ENCODE measurements at regions not wholly inside any gene's neighbourhood (a gene's known extent, or its start where the extent isn't known, plus 50 kb on each side); places are given as distances from the start of the nearest gene placed in this dataset.
"Not testable (repeated sequence)": the region's sequence is repeated elsewhere in the genome, so short reads cannot be mapped to it uniquely, and the experiment has no call there.

- Histone ChIP-seq H3K36me3 (ENCODE audit: control insufficient read depth, insufficient read depth, low read length) (no peaks in the 10 kb centered on the region), H3K27ac (no peak overlapping the region), H3K4me2 (ENCODE audit: low read length) (no peak overlapping the region), H3K79me2 (no peaks in the 10 kb centered on the region), H3K4me1 (no peaks in the 10 kb centered on the region), H2AFZ (no peak overlapping the region), H3K9me3 (ENCODE audit: control insufficient read depth, low read length) (no peaks in the 10 kb centered on the region), H3K9ac (no peak overlapping the region), H3K4me3 (ENCODE audit: low read depth, low read length) (no peak overlapping the region), H3K27me3 (ENCODE audit: control insufficient read depth, insufficient read depth, low read length) (no peaks in the 10 kb centered on the region)
- TF ChIP-seq CTCF (IDR thresholded peaks at IDR 0.05): no peak
Measured at GRCh38 chr6:2310042-2310441, 64.6 kb upstream of the GMDS start.

GRCh38 chr6:2309122-2309521 lies 63.7 kb upstream of the GMDS start:
- H3K27ac ChIP-seq: no peak overlapping the region

GRCh38 chr6:2307799-2308198 lies 62.4 kb upstream of the GMDS start:
- TF ChIP-seq CTCF (IDR thresholded peaks at IDR 0.05): no peak
- H3K27ac ChIP-seq: no peak overlapping the region
- H3K27me3 ChIP-seq (ENCODE audit: control insufficient read depth, insufficient read depth, low read length): no peaks in the 10 kb centered on the region
- no peak overlapping the region for H3K4me2 ChIP-seq (ENCODE audit: low read length)
- H2AFZ ChIP-seq: no peak overlapping the region
- no peaks in the 10 kb centered on the region for H3K9me3 ChIP-seq (ENCODE audit: control insufficient read depth, low read length)
- H3K36me3 ChIP-seq (ENCODE audit: control insufficient read depth, insufficient read depth, low read length): no peaks in the 10 kb centered on the region
- no peaks in the 10 kb centered on the region for H3K4me1 ChIP-seq
- H3K9ac ChIP-seq: no peak overlapping the region
- H3K4me3 ChIP-seq (ENCODE audit: low read depth, low read length): no peak overlapping the region
- no peaks in the 10 kb centered on the region for H3K79me2 ChIP-seq

More at GRCh38 chr6:2309122-2309521, 63.7 kb upstream of the GMDS start:
- H3K4me3 ChIP-seq (ENCODE audit: low read depth, low read length): no peak overlapping the region
- no peaks in the 10 kb centered on the region for H3K27me3 ChIP-seq (ENCODE audit: control insufficient read depth, insufficient read depth, low read length)
- no peaks in the 10 kb centered on the region for H3K79me2 ChIP-seq
- no peak overlapping the region for H3K9ac ChIP-seq
- H3K4me2 ChIP-seq (ENCODE audit: low read length): no peak overlapping the region
- no peaks in the 10 kb centered on the region for H3K9me3 ChIP-seq (ENCODE audit: control insufficient read depth, low read length)
- H2AFZ ChIP-seq: no peak overlapping the region
- no peaks in the 10 kb centered on the region for H3K4me1 ChIP-seq
- no peak for TF ChIP-seq CTCF (IDR thresholded peaks at IDR 0.05)
- no peaks in the 10 kb centered on the region for H3K36me3 ChIP-seq (ENCODE audit: control insufficient read depth, insufficient read depth, low read length)

GRCh38 chr6:2305951-2306350 lies 60.5 kb upstream of the GMDS start:
- no peak for TF ChIP-seq CTCF (IDR thresholded peaks at IDR 0.05)
- H3K9ac ChIP-seq: no peak overlapping the region
- H3K27me3 ChIP-seq (ENCODE audit: control insufficient read depth, insufficient read depth, low read length): no peaks in the 10 kb centered on the region
- H3K36me3 ChIP-seq (ENCODE audit: control insufficient read depth, insufficient read depth, low read length): no peaks in the 10 kb centered on the region
- no peak overlapping the region for H3K4me3 ChIP-seq (ENCODE audit: low read depth, low read length)
- H2AFZ ChIP-seq: no peak overlapping the region
- H3K9me3 ChIP-seq (ENCODE audit: control insufficient read depth, low read length): no peaks in the 10 kb centered on the region
- H3K4me2 ChIP-seq (ENCODE audit: low read length): no peak overlapping the region
- no peaks in the 10 kb centered on the region for H3K4me1 ChIP-seq
- H3K79me2 ChIP-seq: no peaks in the 10 kb centered on the region
- no peak overlapping the region for H3K27ac ChIP-seq

- H3K4me1 ChIP-seq; H3K9ac ChIP-seq; H2AFZ ChIP-seq; H3K27me3 ChIP-seq (ENCODE audit: control insufficient read depth, insufficient read depth, low read length); H3K36me3 ChIP-seq (ENCODE audit: control insufficient read depth, insufficient read depth, low read length); H3K4me2 ChIP-seq (ENCODE audit: low read length); H3K79me2 ChIP-seq; H3K9me3 ChIP-seq (ENCODE audit: control insufficient read depth, low read length); H3K4me3 ChIP-seq (ENCODE audit: low read depth, low read length); H3K27ac ChIP-seq: not testable (repeated sequence)
Measured at GRCh38 chr6:2302482-2302881, 57.1 kb upstream of the GMDS start.

Data from parathyroid adenoma (tissue), 2 donors.